Liver (tissue), 8 donors: ENCODE measurements at regions not wholly inside any gene's neighbourhood (a gene's known extent, or its start where the extent isn't known, plus 50 kb on each side); places are given as distances from the start of the nearest gene placed in this dataset.

Experiments
- DNase-seq: peaks from one replicate; pipeline ENCODE4 v3.0.0-alpha.2; 2017; ENCODE audit warnings: low spot score
- H3K27ac ChIP-seq, 2 donors: one replicate each; pipeline ENCODE4 v1.7.0; 2013; ENCODE audit warnings: inconsistent platforms in 2 of 2, low read length in 2 of 2, control low read depth in 1 of 2, low read depth in 1 of 2, mild to moderate bottlenecking in 1 of 2
- H3K27me3 ChIP-seq, 4 donors: one replicate each; pipeline versions ENCODE4 v1.6.1 to v1.7.0; 2013; ENCODE audit warnings: low read length in 3 of 4, inconsistent platforms in 1 of 4, mild to moderate bottlenecking in 1 of 4, moderate library complexity in 1 of 4; ENCODE audit not compliant: control insufficient read depth in 4 of 4, insufficient read depth in 4 of 4
- H3K36me3 ChIP-seq, 4 donors: one replicate each; pipeline versions ENCODE4 v1.6.1 to v1.7.0; 2013; ENCODE audit warnings: low read length in 3 of 4, mild to moderate bottlenecking in 3 of 4, low read depth in 1 of 4, moderate library complexity in 1 of 4; ENCODE audit not compliant: control insufficient read depth in 4 of 4, insufficient read depth in 3 of 4
- H3K4me1 ChIP-seq, 4 donors: one replicate each; pipeline versions ENCODE4 v1.6.1 to v1.7.0; 2013; ENCODE audit warnings: low read length in 3 of 4, mild to moderate bottlenecking in 3 of 4, moderate library complexity in 1 of 4; ENCODE audit not compliant: control insufficient read depth in 4 of 4, insufficient read depth in 4 of 4
- H3K4me3 ChIP-seq, 3 donors: one replicate each; pipeline versions ENCODE4 v1.6.1 to v1.7.0; 2013; ENCODE audit warnings: low read length in 3 of 3, control low read depth in 1 of 3, low read depth in 1 of 3, mild to moderate bottlenecking in 1 of 3
- H3K9ac ChIP-seq, 2 donors: one replicate each; pipeline ENCODE4 v1.7.0; 2013; ENCODE audit warnings: low read length in 2 of 2, mild to moderate bottlenecking in 2 of 2, moderate library complexity in 2 of 2, control low read depth in 1 of 2, low read depth in 1 of 2
- H3K9me3 ChIP-seq, 4 donors: one replicate each; pipeline versions ENCODE4 v1.6.1 to v1.7.0; 2013; ENCODE audit warnings: low read length in 3 of 4; ENCODE audit not compliant: control insufficient read depth in 4 of 4
- CTCF ChIP-seq: fragments of 150-350 bp; IDR thresholded peaks from 2 replicates; pipeline ENCODE4 v1.5.1; 2017; ENCODE audit warnings: improper control_type of control experiment, low read depth, low read length; ENCODE audit not compliant: missing input control
- EGR1 ChIP-seq, 2 donors: IDR thresholded peaks; 2 replicates each; pipeline ENCODE4 v1.6.1; 2016 to 2018; ENCODE audit warnings: antibody characterized with exemption in 2 of 2, low read depth in 2 of 2
- FOXA1 ChIP-seq: IDR thresholded peaks from 2 replicates; pipeline ENCODE4 v1.6.1; 2016; ENCODE audit warnings: antibody characterized with exemption
- FOXA2 ChIP-seq: IDR thresholded peaks from 2 replicates; pipeline ENCODE4 v1.6.1; 2016; ENCODE audit warnings: antibody characterized with exemption
- GABPA ChIP-seq, 2 donors: IDR thresholded peaks in 1 of 2; conservative IDR thresholded peaks in 1 of 2; 2 replicates each; pipeline ENCODE4 v1.6.1; 2016; ENCODE audit warnings: antibody characterized with exemption in 2 of 2, mild to moderate bottlenecking in 1 of 2, moderate library complexity in 1 of 2
- HNF4A ChIP-seq, 2 donors: conservative IDR thresholded peaks; 2 replicates each; pipeline ENCODE4 v1.6.1; 2016; ENCODE audit warnings: antibody characterized with exemption in 2 of 2, mild to moderate bottlenecking in 2 of 2
- HNF4G ChIP-seq: IDR thresholded peaks from 2 replicates; pipeline ENCODE4 v1.6.1; 2016; ENCODE audit warnings: antibody characterized with exemption
- JUND ChIP-seq, 2 donors: IDR thresholded peaks; 2 replicates each; pipeline ENCODE4 v1.6.1; 2016; ENCODE audit warnings: antibody characterized with exemption in 2 of 2
- MAX ChIP-seq: IDR thresholded peaks from 2 replicates; pipeline ENCODE4 v1.6.1; 2016; ENCODE audit warnings: antibody characterized with exemption
- NR2F2 ChIP-seq: IDR thresholded peaks from 2 replicates; pipeline ENCODE4 v1.6.1; 2016; ENCODE audit warnings: antibody characterized with exemption
- RAD21 ChIP-seq, 2 donors: IDR thresholded peaks; 2 replicates each; pipeline ENCODE4 v1.6.1; 2016; ENCODE audit warnings: antibody characterized with exemption in 2 of 2, mild to moderate bottlenecking in 2 of 2
- RXRA ChIP-seq, 2 donors: IDR thresholded peaks; 2 replicates each; pipeline ENCODE4 v1.6.1; 2017 to 2018; ENCODE audit warnings: antibody characterized with exemption in 2 of 2, mild to moderate bottlenecking in 1 of 2
- SP1 ChIP-seq: IDR thresholded peaks from 2 replicates; pipeline ENCODE4 v1.6.1; 2018; ENCODE audit warnings: antibody characterized with exemption, mild to moderate bottlenecking
- TAF1 ChIP-seq: conservative IDR thresholded peaks from 2 replicates; pipeline ENCODE4 v1.6.1; 2016; ENCODE audit warnings: antibody characterized with exemption, mild to moderate bottlenecking
- YY1 ChIP-seq: IDR thresholded peaks from 2 replicates; pipeline ENCODE4 v1.6.1; 2016; ENCODE audit warnings: antibody characterized with exemption, mild to moderate bottlenecking
- ZBTB33 ChIP-seq: IDR thresholded peaks from 2 replicates; pipeline ENCODE4 v1.6.1; 2016; ENCODE audit warnings: antibody characterized with exemption
- WGBS: extraction: QIAGEN DNeasy Blood & Tissue Kit; methylation state at CpG from one replicate; pipeline ENCODE4 v1.1.7; 2013; 5-methylcytosine and 5-hydroxymethylcytosine counted together
- TF ChIP-seq, protein P1 (sequence below): IDR thresholded peaks from 2 replicates; pipeline ENCODE4 v1.6.1; 2016; ENCODE audit warnings: antibody characterized with exemption
- TF ChIP-seq, protein P2 (sequence below): IDR thresholded peaks from 2 replicates; pipeline ENCODE4 v1.6.1; 2016; ENCODE audit warnings: antibody characterized with exemption, mild to moderate bottlenecking
- donor health status: healthy.
- donor health status: healthy.
- donor health status: healthy.
- donor health status: healthy.
- donor health status: healthy.

GRCh38 chr18:75526038-75526437 lies 98.5 kb upstream of the SMIM21 start:
- H3K9ac ChIP-seq, result no peak overlapping the region
- no peak overlapping the region for H3K27ac ChIP-seq
- H3K4me3 ChIP-seq, result no peak overlapping the region
- no peaks in the 10 kb centered on the region for H3K4me1 ChIP-seq
- H3K36me3 ChIP-seq, result no peaks in the 10 kb centered on the region
- H3K9me3 ChIP-seq, result no peaks in the 10 kb centered on the region
- WGBS, result 84% methylated on average over 6 of the region's 6 CpGs
- TF ChIP-seq EGR1 (IDR thresholded peaks at IDR 0.05; ENCODE audit: low read depth in 2 of 2), result no peak
- TF ChIP-seq, protein P1, sequence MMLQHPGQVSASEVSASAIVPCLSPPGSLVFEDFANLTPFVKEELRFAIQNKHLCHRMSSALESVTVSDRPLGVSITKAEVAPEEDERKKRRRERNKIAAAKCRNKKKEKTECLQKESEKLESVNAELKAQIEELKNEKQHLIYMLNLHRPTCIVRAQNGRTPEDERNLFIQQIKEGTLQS, result no peak
- no peak for TF ChIP-seq HNF4A (conservative IDR thresholded peaks at IDR 0.05)
- TF ChIP-seq FOXA1, result no peak
- TF ChIP-seq MAX, result no peak
- TF ChIP-seq JUND (IDR thresholded peaks at IDR 0.05), result no peak
- no peak for TF ChIP-seq TAF1
- no peak for TF ChIP-seq YY1
- no peak for TF ChIP-seq SP1
- TF ChIP-seq, protein P2, sequence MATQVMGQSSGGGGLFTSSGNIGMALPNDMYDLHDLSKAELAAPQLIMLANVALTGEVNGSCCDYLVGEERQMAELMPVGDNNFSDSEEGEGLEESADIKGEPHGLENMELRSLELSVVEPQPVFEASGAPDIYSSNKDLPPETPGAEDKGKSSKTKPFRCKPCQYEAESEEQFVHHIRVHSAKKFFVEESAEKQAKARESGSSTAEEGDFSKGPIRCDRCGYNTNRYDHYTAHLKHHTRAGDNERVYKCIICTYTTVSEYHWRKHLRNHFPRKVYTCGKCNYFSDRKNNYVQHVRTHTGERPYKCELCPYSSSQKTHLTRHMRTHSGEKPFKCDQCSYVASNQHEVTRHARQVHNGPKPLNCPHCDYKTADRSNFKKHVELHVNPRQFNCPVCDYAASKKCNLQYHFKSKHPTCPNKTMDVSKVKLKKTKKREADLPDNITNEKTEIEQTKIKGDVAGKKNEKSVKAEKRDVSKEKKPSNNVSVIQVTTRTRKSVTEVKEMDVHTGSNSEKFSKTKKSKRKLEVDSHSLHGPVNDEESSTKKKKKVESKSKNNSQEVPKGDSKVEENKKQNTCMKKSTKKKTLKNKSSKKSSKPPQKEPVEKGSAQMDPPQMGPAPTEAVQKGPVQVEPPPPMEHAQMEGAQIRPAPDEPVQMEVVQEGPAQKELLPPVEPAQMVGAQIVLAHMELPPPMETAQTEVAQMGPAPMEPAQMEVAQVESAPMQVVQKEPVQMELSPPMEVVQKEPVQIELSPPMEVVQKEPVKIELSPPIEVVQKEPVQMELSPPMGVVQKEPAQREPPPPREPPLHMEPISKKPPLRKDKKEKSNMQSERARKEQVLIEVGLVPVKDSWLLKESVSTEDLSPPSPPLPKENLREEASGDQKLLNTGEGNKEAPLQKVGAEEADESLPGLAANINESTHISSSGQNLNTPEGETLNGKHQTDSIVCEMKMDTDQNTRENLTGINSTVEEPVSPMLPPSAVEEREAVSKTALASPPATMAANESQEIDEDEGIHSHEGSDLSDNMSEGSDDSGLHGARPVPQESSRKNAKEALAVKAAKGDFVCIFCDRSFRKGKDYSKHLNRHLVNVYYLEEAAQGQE, result no peak
- TF ChIP-seq GABPA (IDR thresholded peaks at IDR 0.05 in 1 of 2, conservative IDR thresholded peaks at IDR 0.05 in 1 of 2), result no peak
- H3K27me3 ChIP-seq, result peaks cover 0 to 3% (median 0%) of the 10 kb centered on the region in 4 donors
- DNase-seq, result no peak

- no peak overlapping the region for H3K27ac ChIP-seq
- peaks cover 0 to 3% (median 0%) of the 10 kb centered on the region in 4 donors for H3K27me3 ChIP-seq
- DNase-seq, result no peak
- H3K9ac ChIP-seq, result no peak overlapping the region
- no peak for TF ChIP-seq YY1
- TF ChIP-seq, protein P1, result no peak
- TF ChIP-seq FOXA1, result no peak
- TF ChIP-seq ZBTB33, result no peak
- no peak for TF ChIP-seq TAF1
- TF ChIP-seq GABPA (IDR thresholded peaks at IDR 0.05 in 1 of 2, conservative IDR thresholded peaks at IDR 0.05 in 1 of 2), result no peak
- no peak for TF ChIP-seq FOXA2
- TF ChIP-seq RAD21 (IDR thresholded peaks at IDR 0.05), result no peak
- TF ChIP-seq CTCF, result no peak
- TF ChIP-seq NR2F2, result no peak
- no peak for TF ChIP-seq HNF4G
- TF ChIP-seq SP1, result no peak
- TF ChIP-seq EGR1 (IDR thresholded peaks at IDR 0.05; ENCODE audit: low read depth in 2 of 2), result no peak
- no peak for TF ChIP-seq HNF4A (conservative IDR thresholded peaks at IDR 0.05)
- TF ChIP-seq, protein P2, result no peak
- no peak for TF ChIP-seq MAX
- TF ChIP-seq RXRA (IDR thresholded peaks at IDR 0.05), result no peak
- no peak for TF ChIP-seq JUND (IDR thresholded peaks at IDR 0.05)
- no peaks in the 10 kb centered on the region for H3K4me1 ChIP-seq
- H3K9me3 ChIP-seq, result no peaks in the 10 kb centered on the region
- H3K4me3 ChIP-seq, result no peak overlapping the region
- no peaks in the 10 kb centered on the region for H3K36me3 ChIP-seq
- 81% methylated on average over 7 of the region's 7 CpGs for WGBS
Measured at GRCh38 chr18:75525331-75525730, 97.8 kb upstream of the SMIM21 start.
